HepG2 (cell line): ENCODE measurements at regions not wholly inside any gene's neighbourhood (a gene's known extent, or its start where the extent isn't known, plus 50 kb on each side); places are given as distances from the start of the nearest gene placed in this dataset.

Experiments used
- ATAC-seq: fragments of 200-7000 bp; cut with Tn5 transposase; 3 replicates; pipeline ENCODE4 v1.9.1; 2020; ENCODE audit warnings: mild to moderate bottlenecking, moderate library complexity
- BruUV-seq: library from RNA; stranded (reverse); fragments of 400-500 nt; replicated peaks from 2 replicates; lab custom pipeline; 2021; lab: Mats Ljungman, UMichigan
- CTCF ChIA-PET: fragments of 300-600 bp; formaldehyde crosslinking; extraction: SDS; loops from one replicate; lab custom pipeline; 2021; ENCODE audit warnings: low total read pairs, inconsistent platforms, low intra/inter-chr PET ratio; lab: Yijun Ruan, JAX
- POLR2A ChIA-PET: fragments of 350-600 bp; sonication (Branson Sonifier 250); formaldehyde crosslinking; loops from one replicate; lab custom pipeline; 2020; ENCODE audit warnings: antibody characterized with exemption, inconsistent platforms; lab: Yijun Ruan, JAX
- DNase-seq: peaks from one replicate; pipeline ENCODE4 v3.0.0-alpha.2; 2015; ENCODE audit warnings: low spot score
- FAIRE-seq: peaks from 3 replicates; lab custom pipeline; 2011; peaks lifted over from hg19 to GRCh38; lab: Jason Lieb, UNC
- H2AFZ ChIP-seq: one replicate; pipeline ENCODE4 v1.6.1; 2011; ENCODE audit warnings: low read length, inconsistent platforms
- H3K27ac ChIP-seq: fragments of 300-600 bp; 3 replicates; pipeline ENCODE4 v1.8.0; 2011; ENCODE audit warnings: mixed run types, mild to moderate bottlenecking, mixed read lengths, low read length, inconsistent platforms; ENCODE audit not compliant: insufficient read depth; ENCODE audit errors: extremely low read length
- H3K27me3 ChIP-seq, 2 experiments: fragments of 200-600 bp in 1 of 2; 2 replicates in 1 of 2; 3 replicates in 1 of 2; pipeline versions ENCODE4 v1.6.0 to v1.8.0; 2011; ENCODE audit warnings: low read length in 2 of 2, mild to moderate bottlenecking in 2 of 2, moderate library complexity in 2 of 2, inconsistent platforms in 1 of 2; ENCODE audit not compliant: insufficient read depth in 2 of 2, control insufficient read depth in 1 of 2
- H3K36me3 ChIP-seq, 2 experiments: fragments of 200-600 bp in 1 of 2; replicated peaks in 1 of 2; 2 replicates in 1 of 2; 3 replicates in 1 of 2; pipeline versions ENCODE4 v1.5.1 to v1.8.0; 2011; ENCODE audit warnings: low read length in 2 of 2, inconsistent platforms in 1 of 2; ENCODE audit not compliant: insufficient read depth in 2 of 2, control insufficient read depth in 1 of 2
- H3K4me1 ChIP-seq: 2 replicates; pipeline ENCODE4 v1.5.1; 2012; ENCODE audit warnings: low read length, inconsistent platforms; ENCODE audit not compliant: insufficient read depth
- H3K4me2 ChIP-seq: 2 replicates; pipeline ENCODE4 v1.6.0; 2011; ENCODE audit warnings: low read depth, low read length, inconsistent platforms
- H3K4me3 ChIP-seq, 3 experiments: fragments of 200-600 bp in 1 of 3; sonication (generic), shearing (Covaris generic) in 1 of 3; replicated peaks in 1 of 3; 2 replicates each; pipeline ENCODE4 v1.5.1; 2011 to 2016; ENCODE audit warnings: low read length in 3 of 3, inconsistent platforms in 2 of 3, low read depth in 2 of 3, mild to moderate bottlenecking in 2 of 3, control low read depth in 1 of 3, mixed read lengths in 1 of 3; ENCODE audit not compliant: insufficient read depth in 1 of 3
- H3K79me2 ChIP-seq: one replicate; pipeline ENCODE4 v1.6.1; 2011; ENCODE audit warnings: low read length, inconsistent platforms; ENCODE audit not compliant: insufficient read depth
- H3K9ac ChIP-seq: 2 replicates; pipeline ENCODE4 v1.6.0; 2011; ENCODE audit warnings: mild to moderate bottlenecking, low read depth, low read length, inconsistent platforms; ENCODE audit not compliant: insufficient read depth
- H3K9me3 ChIP-seq: 2 replicates; pipeline ENCODE4 v1.5.1; 2012; ENCODE audit warnings: mild to moderate bottlenecking, low read length
- H4K20me1 ChIP-seq: 2 replicates; pipeline ENCODE4 v1.6.0; 2011; ENCODE audit warnings: inconsistent platforms, mild to moderate bottlenecking, low read length, moderate library complexity; ENCODE audit not compliant: insufficient read depth
- CREB1 ChIP-seq, 2 experiments: fragments of 450-650 bp in 1 of 2; IDR thresholded peaks; 2 replicates each; pipeline ENCODE4 v1.6.1; 2016 to 2017; ENCODE audit warnings: control low read depth in 1 of 2, mild to moderate bottlenecking in 1 of 2, missing compliant biosample characterization in 1 of 2, missing genetic modification characterization in 1 of 2
- KDM5B ChIP-seq: sonication (generic); formaldehyde crosslinking; IDR thresholded peaks from 2 replicates; pipeline ENCODE4 v1.4.0; 2020; ENCODE audit warnings: missing genetic modification reagents, mild to moderate bottlenecking, borderline replicate concordance
- NCOA1 ChIP-seq: sonication (generic); formaldehyde crosslinking; IDR thresholded peaks from 2 replicates; pipeline ENCODE4 v1.9.0; 2021; ENCODE audit warnings: missing genetic modification reagents
- NCOR1 ChIP-seq: fragments of 200-600 bp; sonication (generic); IDR thresholded peaks from 2 replicates; pipeline ENCODE4 v1.7.0; 2017; ENCODE audit warnings: antibody characterized with exemption, low read length, borderline replicate concordance
- NONO ChIP-seq, 2 experiments: fragments of 450-650 bp in 1 of 2; sonication (generic) in 1 of 2; formaldehyde crosslinking in 1 of 2; IDR thresholded peaks in 1 of 2; conservative IDR thresholded peaks in 1 of 2; 2 replicates each; pipeline versions ENCODE4 v1.6.1 to v1.8.0; 2017 to 2022; ENCODE audit warnings: mild to moderate bottlenecking in 1 of 2, missing genetic modification reagents in 1 of 2, moderate library complexity in 1 of 2
- SKI ChIP-seq: fragments of 450-650 bp; IDR thresholded peaks from one replicate; pipeline ENCODE4 v1.6.1; 2018; ENCODE audit warnings: mild to moderate bottlenecking; ENCODE audit not compliant: partially characterized antibody
- SP4 ChIP-seq: sonication (generic); formaldehyde crosslinking; IDR thresholded peaks from 2 replicates; pipeline ENCODE4 v1.8.1; 2023; ENCODE audit warnings: mild to moderate bottlenecking, missing genetic modification reagents
- SRSF9 ChIP-seq: fragments of 200-400 bp; formaldehyde crosslinking; IDR thresholded peaks from 2 replicates; pipeline ENCODE4 v1.6.1; 2018; ENCODE audit warnings: borderline replicate concordance, mild to moderate bottlenecking, low read depth, low read length; ENCODE audit not compliant: insufficient read depth, poor library complexity, severe bottlenecking
- ZSCAN21 ChIP-seq: sonication (generic); formaldehyde crosslinking; IDR thresholded peaks from 2 replicates; pipeline ENCODE4 v1.8.0; 2022; ENCODE audit warnings: mild to moderate bottlenecking, missing genetic modification reagents, moderate library complexity, borderline replicate concordance
- WGBS: methylation state at CpG from one replicate; pipeline ENCODE4 v1.1.6; 2017; ENCODE audit warnings: low lambda C conversion rate; 5-methylcytosine and 5-hydroxymethylcytosine counted together
- in situ Hi-C: cut with HindIII; loops from 2 replicates; pipeline ENCODE4 v1.10.0; 2017; ENCODE audit warnings: low pct_unique_long_range_greater_than_20kb; ENCODE audit not compliant: extremely low pct_ligation_motif_present
- intact Hi-C: fragments of 100-400 bp; cut with micrococcal nuclease; formaldehyde crosslinking; loops from one replicate; pipeline ENCODE4 v1.10.0; 2022; ENCODE audit not compliant: unreplicated experiment
- TF ChIP-seq, protein P1 (sequence below): sonication (generic); formaldehyde crosslinking; IDR thresholded peaks from 2 replicates; pipeline ENCODE4 v1.5.0; 2020; ENCODE audit warnings: mild to moderate bottlenecking, missing genetic modification reagents, borderline replicate concordance
- TF ChIP-seq, protein P2 (sequence below): sonication (generic); formaldehyde crosslinking; IDR thresholded peaks from 2 replicates; pipeline ENCODE4 v1.4.0; 2020; ENCODE audit warnings: mild to moderate bottlenecking, missing genetic modification reagents
- TF ChIP-seq, protein P3 (sequence below): sonication (generic); formaldehyde crosslinking; IDR thresholded peaks from 2 replicates; pipeline ENCODE4 v1.9.0; 2022; ENCODE audit warnings: missing genetic modification reagents, mild to moderate bottlenecking, borderline replicate concordance

DNA sequence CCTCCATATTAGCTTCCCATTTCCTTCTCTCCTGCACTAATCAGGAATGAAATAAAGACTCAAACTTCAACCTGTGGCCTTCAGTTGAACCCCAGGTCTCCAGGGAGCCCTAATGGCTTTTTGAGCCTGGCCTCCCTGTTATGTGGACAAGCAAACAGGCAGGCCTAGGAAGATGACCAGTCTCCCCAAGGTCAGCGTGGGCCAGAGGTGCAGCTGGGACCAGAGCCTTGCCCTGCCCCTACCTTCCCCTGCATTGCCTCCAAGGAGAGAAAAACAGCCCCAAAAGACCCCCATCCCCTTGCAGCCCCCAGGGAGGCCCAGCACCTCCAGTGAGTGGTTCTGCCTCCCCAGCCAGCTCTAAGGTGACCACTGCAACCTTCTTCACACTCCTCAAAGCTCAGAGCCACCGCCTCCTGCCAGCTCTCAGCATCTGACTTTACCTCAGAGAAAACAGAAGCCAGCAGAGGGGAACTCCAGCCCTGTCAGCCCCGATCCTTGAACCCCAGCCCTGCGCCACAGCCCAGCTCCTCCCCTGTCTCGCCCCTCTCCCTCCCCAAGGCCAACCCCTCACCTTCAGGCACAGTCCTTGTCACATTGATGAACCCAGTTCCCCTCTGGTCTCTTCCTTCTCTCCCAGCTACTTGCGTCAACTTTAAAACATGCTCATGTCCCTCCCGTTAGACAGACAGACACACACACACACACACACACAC, 59.5 kb upstream of the ID2 start (continued):
- TF ChIP-seq CREB1 (IDR thresholded peaks at IDR 0.05) (no peak), CREB1 (CRISPR knock-in tag; IDR thresholded peaks at IDR 0.05) (no peak), KDM5B (CRISPR knock-in tag) (peak; percentile 48; the same call in 1 of the 2 replicates), SP4 (CRISPR knock-in tag) (0 out of 2 replicates have a peak, but pooled peaks have one; percentile 29), SRSF9 (no peak), NCOA1 (CRISPR knock-in tag) (0 out of 2 replicates have a peak, but pooled peaks have one; percentile 66)
- TF ChIP-seq, protein P1, sequence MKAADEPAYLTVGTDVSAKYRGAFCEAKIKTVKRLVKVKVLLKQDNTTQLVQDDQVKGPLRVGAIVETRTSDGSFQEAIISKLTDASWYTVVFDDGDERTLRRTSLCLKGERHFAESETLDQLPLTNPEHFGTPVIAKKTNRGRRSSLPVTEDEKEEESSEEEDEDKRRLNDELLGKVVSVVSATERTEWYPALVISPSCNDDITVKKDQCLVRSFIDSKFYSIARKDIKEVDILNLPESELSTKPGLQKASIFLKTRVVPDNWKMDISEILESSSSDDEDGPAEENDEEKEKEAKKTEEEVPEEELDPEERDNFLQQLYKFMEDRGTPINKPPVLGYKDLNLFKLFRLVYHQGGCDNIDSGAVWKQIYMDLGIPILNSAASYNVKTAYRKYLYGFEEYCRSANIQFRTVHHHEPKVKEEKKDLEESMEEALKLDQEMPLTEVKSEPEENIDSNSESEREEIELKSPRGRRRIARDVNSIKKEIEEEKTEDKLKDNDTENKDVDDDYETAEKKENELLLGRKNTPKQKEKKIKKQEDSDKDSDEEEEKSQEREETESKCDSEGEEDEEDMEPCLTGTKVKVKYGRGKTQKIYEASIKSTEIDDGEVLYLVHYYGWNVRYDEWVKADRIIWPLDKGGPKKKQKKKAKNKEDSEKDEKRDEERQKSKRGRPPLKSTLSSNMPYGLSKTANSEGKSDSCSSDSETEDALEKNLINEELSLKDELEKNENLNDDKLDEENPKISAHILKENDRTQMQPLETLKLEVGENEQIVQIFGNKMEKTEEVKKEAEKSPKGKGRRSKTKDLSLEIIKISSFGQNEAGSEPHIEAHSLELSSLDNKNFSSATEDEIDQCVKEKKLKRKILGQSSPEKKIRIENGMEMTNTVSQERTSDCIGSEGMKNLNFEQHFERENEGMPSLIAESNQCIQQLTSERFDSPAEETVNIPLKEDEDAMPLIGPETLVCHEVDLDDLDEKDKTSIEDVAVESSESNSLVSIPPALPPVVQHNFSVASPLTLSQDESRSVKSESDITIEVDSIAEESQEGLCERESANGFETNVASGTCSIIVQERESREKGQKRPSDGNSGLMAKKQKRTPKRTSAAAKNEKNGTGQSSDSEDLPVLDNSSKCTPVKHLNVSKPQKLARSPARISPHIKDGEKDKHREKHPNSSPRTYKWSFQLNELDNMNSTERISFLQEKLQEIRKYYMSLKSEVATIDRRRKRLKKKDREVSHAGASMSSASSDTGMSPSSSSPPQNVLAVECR, result peak; percentile 57

DNA sequence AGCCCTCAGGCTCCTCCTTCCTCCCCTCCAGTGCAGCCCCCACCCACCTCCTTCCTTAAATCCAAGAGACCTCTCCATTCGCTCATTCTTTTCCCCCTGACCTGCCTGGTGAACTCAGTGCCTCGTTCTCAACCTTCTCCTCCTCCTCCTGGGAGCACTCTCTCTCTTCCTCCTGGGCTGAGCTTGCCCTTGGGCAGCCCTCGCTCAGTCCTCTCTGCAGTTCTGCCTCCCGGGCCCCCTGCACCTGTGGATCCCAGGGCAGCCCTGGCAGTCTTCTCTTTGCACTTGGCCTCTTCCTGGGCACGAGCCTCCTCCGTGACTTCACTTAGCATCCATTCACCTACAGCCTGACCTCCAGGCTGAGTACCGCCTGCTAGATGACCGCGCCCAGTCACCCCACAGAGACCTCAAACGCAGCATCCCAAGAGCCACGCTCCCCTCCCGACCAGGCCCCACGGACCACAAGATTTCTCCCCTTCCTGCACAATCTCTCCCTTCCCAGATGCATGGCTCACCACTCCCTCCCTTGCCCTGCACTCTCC, 58.9 kb upstream of the ID2 start:
- Histone ChIP-seq H3K9ac (no peak overlapping the region), H3K4me3 (no peak overlapping the region), H3K27ac (no peak overlapping the region), H3K4me1 (peaks cover 82% of the 10 kb centered on the region), H3K27me3 (no peaks in the 10 kb centered on the region; a peak in 1 of 5 replicates), H3K79me2 (peaks cover 17% of the 10 kb centered on the region), H3K36me3 (no peaks in the 10 kb centered on the region), H2AFZ (no peak overlapping the region), H3K4me2 (peak overlapping the region; percentile 49), H4K20me1 (no peaks in the 10 kb centered on the region), H3K9me3 (no peaks in the 10 kb centered on the region)
- ChIA-PET CTCF (no interaction called here), POLR2A (interaction anchor here (1.2 to 8.4 kb wide), 6 partner anchors 11 to 497 kb away, joined by 3 to 354 read pairs (median 9); partner anchors contain the start of gene ID2)
- no TSS peak for BruUV-seq
- FAIRE-seq (no peak), DNase-seq (no peak), ATAC-seq (no peak)
- intact Hi-C loops, result loop anchor here (10.0 kb wide), 1 partner anchor 208 kb away; no protein-coding TSS in a partner anchor
- 71% methylated on average over 12 of the region's 13 CpGs for whole genome bisulfite sequencing
- in situ Hi-C loops, result no loop called here
- TF ChIP-seq NONO (IDR thresholded peaks at IDR 0.05) (no peak), NONO (CRISPR knock-in tag; conservative IDR thresholded peaks at IDR 0.05) (0 out of 2 replicates have a peak, but pooled peaks have one; percentile 43), ZSCAN21 (CRISPR knock-in tag) (0 out of 2 replicates have a peak, but pooled peaks have one; percentile 25), SKI (no peak), NCOR1 (0 out of 2 replicates have a peak, but pooled peaks have one; percentile 1)
- TF ChIP-seq, protein P2, sequence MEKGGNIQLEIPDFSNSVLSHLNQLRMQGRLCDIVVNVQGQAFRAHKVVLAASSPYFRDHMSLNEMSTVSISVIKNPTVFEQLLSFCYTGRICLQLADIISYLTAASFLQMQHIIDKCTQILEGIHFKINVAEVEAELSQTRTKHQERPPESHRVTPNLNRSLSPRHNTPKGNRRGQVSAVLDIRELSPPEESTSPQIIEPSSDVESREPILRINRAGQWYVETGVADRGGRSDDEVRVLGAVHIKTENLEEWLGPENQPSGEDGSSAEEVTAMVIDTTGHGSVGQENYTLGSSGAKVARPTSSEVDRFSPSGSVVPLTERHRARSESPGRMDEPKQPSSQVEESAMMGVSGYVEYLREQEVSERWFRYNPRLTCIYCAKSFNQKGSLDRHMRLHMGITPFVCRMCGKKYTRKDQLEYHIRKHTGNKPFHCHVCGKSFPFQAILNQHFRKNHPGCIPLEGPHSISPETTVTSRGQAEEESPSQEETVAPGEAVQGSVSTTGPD, result no peak
- TF ChIP-seq, protein P3, sequence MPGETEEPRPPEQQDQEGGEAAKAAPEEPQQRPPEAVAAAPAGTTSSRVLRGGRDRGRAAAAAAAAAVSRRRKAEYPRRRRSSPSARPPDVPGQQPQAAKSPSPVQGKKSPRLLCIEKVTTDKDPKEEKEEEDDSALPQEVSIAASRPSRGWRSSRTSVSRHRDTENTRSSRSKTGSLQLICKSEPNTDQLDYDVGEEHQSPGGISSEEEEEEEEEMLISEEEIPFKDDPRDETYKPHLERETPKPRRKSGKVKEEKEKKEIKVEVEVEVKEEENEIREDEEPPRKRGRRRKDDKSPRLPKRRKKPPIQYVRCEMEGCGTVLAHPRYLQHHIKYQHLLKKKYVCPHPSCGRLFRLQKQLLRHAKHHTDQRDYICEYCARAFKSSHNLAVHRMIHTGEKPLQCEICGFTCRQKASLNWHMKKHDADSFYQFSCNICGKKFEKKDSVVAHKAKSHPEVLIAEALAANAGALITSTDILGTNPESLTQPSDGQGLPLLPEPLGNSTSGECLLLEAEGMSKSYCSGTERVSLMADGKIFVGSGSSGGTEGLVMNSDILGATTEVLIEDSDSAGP (CRISPR knock-in tag), result peak; percentile 27; the same call in 1 of the 2 replicates
